ENCODE measurements at regions not wholly inside any gene's neighbourhood (a gene's known extent, or its start where the extent isn't known, plus 50 kb on each side); places are given as distances from the start of the nearest gene placed in this dataset.

DNA sequence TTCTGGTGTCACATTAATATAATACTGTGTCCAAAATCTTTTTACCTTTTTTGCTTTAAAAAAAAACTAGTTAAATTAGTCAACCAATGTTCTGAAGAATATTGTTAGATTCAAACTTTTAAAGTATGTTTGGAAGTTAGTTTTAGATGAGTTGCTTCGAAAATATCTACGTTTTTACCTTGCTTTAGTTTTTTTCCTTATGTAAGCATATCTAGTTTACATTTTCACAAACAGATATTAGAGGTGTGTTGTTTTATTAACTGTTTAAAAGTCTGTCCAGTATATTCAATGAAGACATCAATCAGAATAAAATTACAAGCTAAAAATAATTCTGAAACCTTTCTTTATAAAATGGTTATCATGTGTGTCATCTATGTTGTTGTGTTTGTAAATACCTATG, 375.0 kb upstream of the BTBD3 start:
- H3K23ac ChIP-seq (ENCODE audit: insufficient read length), result no peak overlapping the region
- no peak overlapping the region for H2AFZ ChIP-seq (ENCODE audit: low read length)
- H3K27me3 ChIP-seq (replicated peaks in 1 of 4; ENCODE audit: control insufficient read depth in 3 of 4, extremely low read depth in 1 of 4, insufficient read depth in 3 of 4, low read length in 3 of 4), result no peaks in the 10 kb centered on the region
- no peak overlapping the region for H3K4me2 ChIP-seq (ENCODE audit: insufficient read depth in 1 of 2, low read depth in 2 of 2, low read length in 2 of 2)
- H2AK5ac ChIP-seq (ENCODE audit: low read depth, low read length), result no peak overlapping the region
- H3K79me1 ChIP-seq (ENCODE audit: low read depth, low read length), result no peaks in the 10 kb centered on the region
- peak overlapping the region; percentile 72 for H3K4ac ChIP-seq (replicated peaks; ENCODE audit: insufficient read length, low read depth, low read length)
- no peak overlapping the region for H3K4me3 ChIP-seq (ENCODE audit: extremely low read depth in 1 of 4, insufficient read depth in 2 of 4, low read depth in 3 of 4, low read length in 4 of 4)
- no peak overlapping the region for H4K91ac ChIP-seq (replicated peaks; ENCODE audit: insufficient read length, low read length)
- ChIA-PET POLR2A (ENCODE audit: partially characterized antibody) (no interaction called here), CTCF (ENCODE audit: partially characterized antibody) (interaction anchor here (0.6 to 1.7 kb wide), 12 partner anchors 43 to 1429 kb away, joined by 3 to 5 read pairs (median 3); no protein-coding TSS in a partner anchor)
- 91% methylated on average over 2 of the region's 2 CpGs; no CpG with 5 or more reads in 1 of the 2 experiments for WGBS, 2 experiments (ENCODE audit: extremely low coverage in 1 of 2, insufficient coverage in 1 of 2, insufficient read length in 1 of 2, insufficient replicate concordance in 2 of 2, low coverage in 1 of 2, low lambda C conversion rate in 2 of 2, missing lambda C conversion rate in 1 of 2)
- no peaks in the 10 kb centered on the region for H4K20me1 ChIP-seq (replicated peaks in 1 of 2; ENCODE audit: control insufficient read depth in 1 of 2, insufficient read depth in 2 of 2, low read length in 2 of 2)
- no peak overlapping the region for H2BK5ac ChIP-seq (ENCODE audit: low read depth, low read length)
- no peak overlapping the region for H4K5ac ChIP-seq (ENCODE audit: insufficient read length, low read depth, low read length)
- TF ChIP-seq SIN3A (conservative IDR thresholded peaks at IDR 0.05 in 1 of 2, IDR thresholded peaks at IDR 0.05 in 1 of 2; ENCODE audit: low read depth in 1 of 2, low read length in 2 of 2) (no peak), TEAD4 (IDR thresholded peaks at IDR 0.05; ENCODE audit: low read depth, low read length) (no peak), RXRA (IDR thresholded peaks at IDR 0.05; ENCODE audit: insufficient read depth, low read depth, low read length) (no peak)
- no peak overlapping the region for H3K9ac ChIP-seq (replicated peaks in 1 of 4; ENCODE audit: extremely low read depth in 1 of 4, low read depth in 3 of 4, low read length in 3 of 4)
- no peak overlapping the region for H2BK20ac ChIP-seq (ENCODE audit: low read length)
- H3K9me3 ChIP-seq (ENCODE audit: insufficient read depth in 2 of 2, low read depth in 1 of 2, low read length in 1 of 2), result peaks cover 0 to 3% of the 10 kb centered on the region in 2 experiments; a peak in 1 of 4 replicates
- H2BK12ac ChIP-seq (ENCODE audit: low read depth, low read length), result no peak overlapping the region
- FAIRE-seq (no peak), DNase-seq (ENCODE audit: low read depth in 1 of 2, low spot score in 2 of 2) (no peak)
- H3K18ac ChIP-seq (ENCODE audit: extremely low read depth, low read length), result no peak overlapping the region
- no peak overlapping the region for H2BK120ac ChIP-seq (replicated peaks; ENCODE audit: low read depth, low read length)
- H3K27ac ChIP-seq (ENCODE audit: low read depth, low read length), result no peak overlapping the region
- no peak overlapping the region for H4K8ac ChIP-seq (ENCODE audit: extremely low read depth, insufficient read depth, low read length)
- no peaks in the 10 kb centered on the region for H3K36me3 ChIP-seq (ENCODE audit: control insufficient read depth in 2 of 4, insufficient read depth in 4 of 4, low read length in 3 of 4)
- no peak overlapping the region for H3K14ac ChIP-seq (ENCODE audit: insufficient read length)
- H3K4me1 ChIP-seq (replicated peaks in 1 of 4; ENCODE audit: control insufficient read depth in 3 of 4, insufficient read depth in 4 of 4, low read length in 3 of 4), result peaks cover 3 to 35% (median 16%) of the 10 kb centered on the region in 4 experiments; a peak in 6 of 7 replicates
- H2BK15ac ChIP-seq (ENCODE audit: low read length), result no peak overlapping the region
- H3K79me2 ChIP-seq (ENCODE audit: control insufficient read depth in 1 of 2, insufficient read depth in 2 of 2, low read length in 2 of 2), result no peaks in the 10 kb centered on the region
- H3K23me2 ChIP-seq (ENCODE audit: low read depth, low read length), result no peaks in the 10 kb centered on the region; the same call in 1 of the 2 replicates
- H3K56ac ChIP-seq (replicated peaks; ENCODE audit: insufficient read length, low read depth, low read length), result peak overlapping the region; percentile 18

Measured in H1 (cell line).